Stimulated activated CD8-positive, alpha-beta memory T cell treated with anti-CD3 and anti-CD28 coated beads, Interleukin-15, amount 100 ng/mL, for 48 hours (primary cell): ENCODE measurements at regions not wholly inside any gene's neighbourhood (a gene's known extent, or its start where the extent isn't known, plus 50 kb on each side); places are given as distances from the start of the nearest gene placed in this dataset.

ENCODE experiments used
- DNase-seq, 2 donors: peaks; one replicate each; pipeline ENCODE4 v3.0.0-alpha.2; 2020; ENCODE audit warnings: low read depth in 2 of 2

DNA sequence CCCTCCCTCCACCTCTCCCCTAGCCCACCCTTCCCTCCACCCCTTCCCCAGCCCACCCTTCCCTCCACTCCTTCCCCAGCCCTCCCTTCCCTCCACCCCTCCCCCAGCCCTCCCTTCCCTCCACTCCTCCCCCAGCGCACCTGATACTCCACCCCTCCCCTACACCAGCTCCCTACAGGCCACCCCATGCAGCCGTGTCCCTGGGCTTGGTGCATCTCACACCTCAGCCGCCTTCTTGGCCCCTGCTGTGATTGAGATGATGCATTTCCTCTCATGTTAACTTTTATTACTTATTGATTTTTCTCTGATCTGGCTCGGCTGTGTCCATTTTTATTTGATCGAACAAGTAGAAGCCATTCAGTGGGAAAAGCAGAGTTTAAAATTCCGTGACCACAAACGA is 243.8 kb downstream of the MATN1 start:
- no peak for DNase-seq

DNA sequence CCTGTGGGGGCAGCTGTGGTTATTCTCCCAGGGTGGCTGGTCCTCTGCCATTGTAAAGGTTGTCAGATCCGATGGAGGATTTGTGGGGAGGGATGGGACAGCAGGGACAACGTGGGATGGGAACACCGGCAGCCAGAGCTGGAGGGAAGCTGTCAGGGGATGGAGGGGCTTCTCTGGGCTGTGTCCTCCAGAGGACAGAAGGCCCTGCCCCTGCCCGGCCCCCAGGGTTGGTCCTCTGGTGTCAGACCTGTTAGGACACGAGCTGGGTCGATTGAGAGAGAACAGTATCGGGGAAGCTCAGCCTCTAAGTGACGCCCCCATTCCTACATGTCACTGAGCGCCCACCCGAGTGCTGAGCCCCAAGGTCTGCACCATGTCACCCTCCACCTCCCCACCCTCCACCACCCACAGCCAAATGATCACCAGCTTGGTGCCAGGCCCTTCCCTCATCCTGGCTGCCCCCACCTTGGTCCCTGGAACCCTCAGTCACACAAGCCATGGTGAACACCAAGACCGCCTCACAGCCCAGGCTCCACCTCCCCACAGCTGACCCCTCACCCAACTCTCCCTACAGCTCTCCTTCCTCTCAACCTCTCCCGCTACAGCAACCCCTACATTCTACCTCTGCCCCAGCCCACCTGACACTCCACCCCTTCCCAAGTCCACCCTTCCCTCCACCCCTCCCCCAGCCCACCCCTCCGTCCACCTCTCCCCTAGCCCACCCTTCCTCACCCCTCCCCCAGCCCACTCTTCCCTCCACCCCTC is 244.4 kb downstream of the MATN1 start:
- DNase-seq, result no peak

DNA sequence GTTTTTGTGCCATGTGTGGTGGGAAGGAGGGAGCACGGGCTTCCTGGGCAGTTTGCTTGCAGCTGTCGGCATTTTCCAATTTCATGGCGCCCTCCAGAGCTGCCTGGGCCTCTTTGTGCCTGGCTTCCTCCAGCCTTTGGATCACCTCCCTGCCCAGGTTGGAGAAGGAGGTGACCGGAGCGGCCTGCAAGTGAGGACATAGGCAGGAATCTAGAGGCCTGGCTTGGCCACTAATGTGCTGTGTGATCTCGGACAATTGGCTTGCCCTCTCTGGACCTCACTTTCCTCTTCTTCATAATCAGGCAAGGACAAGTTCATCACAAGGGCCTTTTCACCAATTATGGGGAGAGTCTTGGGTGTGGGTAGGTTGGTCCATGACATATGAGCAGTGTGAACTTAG is 245.1 kb downstream of the MATN1 start:
- DNase-seq, result no peak

DNA sequence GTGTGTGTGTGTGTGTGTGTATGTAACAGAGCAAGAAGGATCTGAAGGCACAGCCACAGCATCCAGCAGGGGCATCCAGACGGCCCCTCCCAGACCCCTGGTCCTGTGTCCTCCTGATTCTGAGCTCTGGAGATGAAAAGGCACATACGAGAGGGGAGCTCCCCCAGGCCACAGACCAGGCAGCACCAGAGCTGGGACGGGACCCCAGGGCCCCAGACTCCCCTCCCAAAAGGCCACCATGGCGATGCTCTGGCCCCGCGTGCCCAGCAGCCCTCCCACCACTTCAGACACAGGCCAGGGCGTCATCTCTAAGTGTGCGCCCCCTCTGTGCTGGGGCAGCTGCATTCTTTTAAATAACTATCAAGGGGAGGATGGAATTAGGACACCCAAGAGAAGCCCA is 245.8 kb downstream of the MATN1 start:
- no peak for DNase-seq

DNA sequence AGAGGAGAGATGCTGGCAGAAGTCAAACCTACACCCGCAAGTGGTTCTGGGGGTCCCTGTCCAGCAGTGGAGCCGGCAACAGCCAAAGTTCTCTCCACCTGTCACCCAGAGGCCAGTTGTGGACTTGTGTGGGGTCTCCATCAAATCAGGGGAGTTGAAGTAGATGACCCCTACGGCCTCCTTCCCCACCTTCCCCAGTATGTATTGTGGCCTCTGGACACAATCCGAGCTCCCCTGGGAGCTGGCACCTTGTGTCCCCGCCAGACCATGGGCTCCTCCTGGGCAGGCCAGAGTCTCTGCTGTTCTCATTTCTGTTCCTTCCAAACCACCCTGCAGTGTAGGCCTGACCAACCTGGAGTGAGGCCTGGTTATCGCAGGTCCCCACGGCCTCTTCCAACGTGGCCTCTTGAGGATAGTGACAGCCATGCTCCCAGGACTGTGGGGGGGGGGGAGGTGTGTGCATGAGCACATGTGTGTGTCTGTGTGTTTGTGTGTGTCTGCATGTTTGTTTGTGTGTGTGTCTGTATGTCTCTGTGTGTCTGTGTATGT is 246.4 kb downstream of the MATN1 start:
- no peak for DNase-seq

DNA sequence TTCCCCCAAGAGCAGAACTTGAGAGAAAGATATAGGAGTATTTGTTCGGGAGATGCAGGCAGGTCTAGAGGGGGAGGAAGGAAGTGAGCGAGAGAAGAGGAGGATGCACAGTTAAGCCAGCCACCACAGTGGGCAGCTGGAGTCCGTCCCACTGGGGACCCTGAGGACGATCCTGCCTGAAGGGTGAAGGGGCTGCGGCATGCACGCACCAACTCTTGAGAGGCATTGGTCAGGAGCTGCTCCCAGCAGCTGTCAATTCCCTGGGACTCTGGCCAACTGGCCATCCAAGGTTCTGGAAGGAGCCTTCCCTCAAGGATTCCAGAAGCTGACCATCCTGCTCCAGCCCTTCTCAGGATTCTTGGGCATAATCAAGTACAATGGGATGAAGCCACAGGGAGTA is 246.9 kb downstream of the MATN1 start:
- no peak for DNase-seq

DNA sequence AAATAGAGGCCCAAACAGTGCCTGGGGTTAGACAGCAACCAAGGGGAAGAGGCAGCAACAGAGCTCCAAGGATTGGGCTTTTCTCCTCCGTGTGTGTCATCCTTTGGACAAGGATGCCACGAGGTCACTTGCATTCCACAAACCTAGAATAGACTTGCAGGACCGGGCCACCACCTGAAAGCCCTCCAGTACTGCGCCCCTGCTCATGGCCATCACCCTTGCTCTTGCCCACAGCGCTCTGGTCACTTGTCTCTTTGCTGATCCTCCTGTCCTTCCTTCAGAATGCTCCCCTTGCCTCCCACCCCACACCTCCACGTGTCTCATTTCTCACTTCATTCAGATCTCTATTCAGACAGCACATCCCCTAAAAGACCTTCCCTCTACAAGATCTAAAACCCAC is 247.4 kb downstream of the MATN1 start:
- no peak for DNase-seq

DNA sequence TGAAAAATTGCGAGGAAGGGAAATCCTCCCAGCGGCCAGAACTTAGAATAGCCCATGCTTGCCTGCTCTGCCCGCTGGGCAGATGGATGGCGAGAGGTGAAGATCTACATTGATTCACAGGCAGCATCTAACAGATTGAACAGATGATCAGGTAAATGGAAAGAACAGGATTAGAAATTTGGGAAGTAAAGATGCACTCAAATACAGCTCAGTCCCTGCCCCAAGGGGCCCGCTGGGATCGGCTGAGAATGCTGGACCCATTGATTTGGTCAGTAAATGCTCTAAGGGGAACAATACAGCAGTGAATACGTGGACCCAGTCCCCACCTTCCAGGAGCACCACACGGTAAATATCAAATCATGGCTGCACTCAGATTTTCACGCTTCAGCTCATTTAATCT is 248.2 kb downstream of the MATN1 start:
- DNase-seq, result no peak

DNA sequence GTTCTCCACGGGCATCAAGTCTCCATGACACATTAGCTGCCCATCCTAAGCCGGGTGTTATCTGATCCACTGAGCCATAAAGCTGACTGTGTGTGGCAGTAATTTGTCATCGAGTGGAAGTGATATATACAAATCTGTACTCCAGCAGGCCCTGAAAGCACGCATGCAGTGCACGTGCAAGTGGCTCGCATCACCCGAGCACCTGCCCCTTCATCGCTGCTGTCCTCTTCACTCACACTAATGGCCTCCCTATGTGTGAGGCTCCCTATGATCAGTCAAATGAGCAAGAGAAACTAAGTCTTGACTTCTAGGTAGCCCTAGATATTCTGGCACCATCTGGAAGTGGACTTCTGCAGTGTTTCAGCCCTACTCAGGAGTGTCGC is 248.6 kb downstream of the MATN1 start:
- no peak for DNase-seq

DNA sequence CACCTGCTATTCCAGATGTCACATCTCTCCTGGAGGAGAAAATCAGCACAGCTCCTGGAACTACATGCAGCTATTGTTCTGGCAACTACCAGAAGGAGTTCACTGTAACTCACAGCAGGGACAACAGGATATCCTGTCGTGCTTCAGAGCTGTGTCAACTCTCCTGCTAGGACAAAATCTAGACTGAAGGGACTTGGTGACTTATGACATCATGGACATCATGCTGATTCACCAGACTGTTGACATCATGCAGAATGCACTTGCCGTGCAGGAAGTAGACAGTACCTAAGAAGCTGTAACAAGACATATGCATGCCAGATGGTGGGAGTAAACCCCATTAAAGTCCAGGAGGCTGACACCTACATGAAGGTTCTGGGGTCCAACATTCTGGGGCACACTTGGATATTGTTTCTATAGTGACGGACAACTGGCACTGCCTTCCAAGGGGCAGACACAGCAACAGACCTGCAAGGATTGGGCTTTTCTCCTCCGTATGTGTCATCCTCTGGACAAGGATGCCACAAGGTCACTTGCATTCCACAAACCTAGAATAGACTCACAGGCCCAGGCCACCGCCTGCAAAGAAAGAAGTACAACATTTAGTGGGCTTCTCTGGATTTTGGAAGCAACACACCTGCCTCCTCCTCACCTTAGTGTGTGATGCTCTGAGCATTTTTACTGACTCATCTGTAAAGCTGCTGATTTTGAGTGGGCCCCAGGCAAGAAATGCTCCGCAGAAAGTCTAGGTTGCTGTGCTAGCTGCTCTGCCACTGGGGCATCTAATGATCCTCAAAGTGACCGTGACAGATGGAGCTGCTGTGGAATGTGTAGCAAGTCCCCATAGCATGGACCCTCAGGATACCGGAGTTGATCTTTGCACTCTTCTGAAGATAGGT is 249.2 kb downstream of the MATN1 start:
- DNase-seq, result no peak

DNA sequence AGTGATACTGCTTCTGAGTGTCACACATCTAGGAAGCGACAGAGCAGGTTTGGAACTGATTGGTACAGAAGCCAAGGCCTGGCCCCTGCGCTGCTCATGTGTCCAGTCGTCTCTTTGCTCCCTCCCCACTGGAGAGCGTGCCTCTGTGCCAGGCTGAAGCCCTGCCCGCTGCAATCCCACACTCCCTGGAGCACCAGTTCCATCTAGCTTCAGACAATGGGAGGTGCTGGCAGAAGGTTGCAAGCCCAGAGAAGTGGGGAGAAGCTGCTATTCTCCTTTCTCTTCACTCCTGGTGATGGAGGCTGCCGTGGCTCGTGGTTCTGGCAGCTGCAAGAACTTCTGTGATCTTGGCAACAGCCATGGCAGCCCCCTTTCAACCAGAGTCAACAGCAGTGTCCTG is 250.9 kb downstream of the MATN1 start:
- DNase-seq, result no peak

DNA sequence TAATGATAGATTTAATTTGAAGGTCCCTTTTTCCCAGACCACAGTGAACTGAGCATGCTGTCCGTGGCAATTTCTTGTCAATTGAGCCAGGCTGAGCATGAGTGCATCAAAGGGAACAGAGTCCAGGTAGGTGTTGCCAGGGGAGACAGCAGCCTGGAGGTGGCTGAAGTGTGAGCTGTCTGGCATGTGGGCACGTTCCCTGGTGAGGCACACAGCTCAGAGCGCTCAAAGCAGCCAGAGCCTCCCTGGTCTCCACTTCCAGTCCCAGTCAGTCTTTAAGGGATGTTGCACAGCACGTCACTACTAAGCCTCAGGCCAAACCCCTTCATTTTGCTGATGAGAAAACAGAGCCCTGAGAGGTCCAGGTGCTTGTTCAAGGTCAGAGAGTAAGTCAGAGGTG is 251.4 kb downstream of the MATN1 start:
- DNase-seq, result no peak

DNA sequence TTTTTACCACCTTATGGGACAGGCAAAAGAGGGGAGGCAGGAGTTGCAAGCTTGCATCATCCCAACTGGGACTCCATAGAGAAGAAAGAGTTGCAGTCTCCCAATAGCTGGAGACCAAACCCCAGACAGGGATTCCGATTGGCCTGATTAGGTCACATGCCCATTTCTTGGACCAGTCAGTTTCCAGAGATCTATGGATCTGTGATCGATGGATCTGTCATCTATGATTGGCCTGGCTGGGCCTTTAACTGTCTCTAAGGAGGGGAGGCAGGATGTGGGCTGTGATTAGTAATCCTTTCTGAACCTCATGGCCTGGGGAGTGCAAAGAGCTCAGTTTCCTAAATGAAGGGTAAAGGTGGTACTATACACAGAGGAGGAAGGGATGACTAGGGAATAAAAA is 252.1 kb downstream of the MATN1 start:
- DNase-seq, result no peak

DNA sequence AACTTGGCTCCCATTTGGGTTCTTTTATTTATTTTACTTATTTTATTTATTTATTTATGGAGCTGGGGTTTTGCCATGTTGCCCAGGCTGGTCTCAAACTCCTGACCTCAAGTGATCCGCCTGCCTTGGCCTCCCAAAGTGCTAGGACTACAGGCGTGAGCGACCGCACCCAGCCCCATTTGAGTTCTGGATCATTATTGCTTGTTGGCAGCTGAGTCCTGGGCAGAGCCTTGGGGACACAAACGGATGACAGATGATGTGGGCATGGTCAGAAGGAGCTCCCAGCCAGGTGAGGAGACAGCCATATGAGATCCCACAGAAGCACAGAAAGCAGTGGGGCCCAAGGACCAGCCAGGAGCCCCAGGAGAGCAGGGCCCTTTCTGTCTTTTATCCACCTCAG is 254.0 kb downstream of the MATN1 start:
- DNase-seq, result no peak

DNA sequence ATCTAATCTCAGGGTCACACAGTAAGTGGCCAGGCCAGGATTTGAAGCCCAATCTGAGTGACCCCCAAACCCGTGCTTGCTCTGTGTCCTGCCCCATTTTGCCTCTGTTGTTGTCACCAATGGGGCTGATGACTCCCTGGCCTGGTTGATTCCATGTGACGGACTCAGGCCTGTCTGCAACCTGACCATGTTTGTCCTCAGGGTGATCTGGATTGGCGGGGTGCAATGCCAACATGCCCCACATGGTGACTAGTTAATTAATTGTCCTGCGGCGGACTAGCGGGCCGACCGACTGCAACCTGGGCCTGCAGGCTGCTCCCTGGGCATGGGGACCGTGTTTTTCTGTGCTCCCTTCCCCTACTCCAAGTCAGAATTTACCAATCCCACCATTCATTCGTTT is 256.3 kb downstream of the MATN1 start:
- no peak for DNase-seq

DNA sequence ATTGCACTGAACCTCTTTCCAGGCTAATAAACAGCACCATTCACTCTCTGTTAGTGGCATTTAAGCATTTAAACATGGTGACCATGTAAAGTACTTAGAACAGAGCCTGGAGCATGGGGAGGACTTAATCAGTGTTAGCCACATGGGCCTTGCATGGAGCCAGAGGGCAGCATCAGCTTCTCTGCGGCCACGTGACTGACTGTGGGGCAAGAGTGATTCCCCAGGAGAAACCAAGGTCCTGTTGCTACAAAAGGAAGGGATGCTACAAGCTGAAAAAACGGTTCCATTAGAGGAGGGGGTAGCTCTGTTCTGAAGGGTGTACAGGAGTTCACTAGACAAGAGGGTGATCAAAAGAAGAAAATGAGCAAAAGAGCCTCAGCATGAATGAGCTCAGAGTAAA is 256.8 kb downstream of the MATN1 start:
- no peak for DNase-seq

DNA sequence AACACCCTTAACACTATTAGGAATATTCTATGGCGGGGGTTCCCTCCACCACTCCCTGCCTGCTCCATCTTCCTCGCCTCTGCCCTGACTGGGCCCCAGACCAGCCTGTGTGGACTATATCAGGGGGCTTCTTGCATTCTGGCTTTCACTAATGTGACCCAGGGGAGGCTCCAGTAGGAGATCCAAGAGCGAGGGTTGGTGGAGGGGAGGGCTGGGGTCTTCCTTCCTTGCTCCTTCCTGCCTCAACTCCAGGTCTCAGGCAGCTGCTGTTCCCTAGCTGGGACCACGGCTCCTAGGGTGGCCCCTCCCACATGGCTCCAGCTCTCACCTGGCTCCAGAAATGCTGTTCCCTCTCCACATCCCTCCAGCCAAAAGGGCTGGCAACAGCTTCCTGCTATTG is 257.4 kb downstream of the MATN1 start:
- no peak for DNase-seq

DNA sequence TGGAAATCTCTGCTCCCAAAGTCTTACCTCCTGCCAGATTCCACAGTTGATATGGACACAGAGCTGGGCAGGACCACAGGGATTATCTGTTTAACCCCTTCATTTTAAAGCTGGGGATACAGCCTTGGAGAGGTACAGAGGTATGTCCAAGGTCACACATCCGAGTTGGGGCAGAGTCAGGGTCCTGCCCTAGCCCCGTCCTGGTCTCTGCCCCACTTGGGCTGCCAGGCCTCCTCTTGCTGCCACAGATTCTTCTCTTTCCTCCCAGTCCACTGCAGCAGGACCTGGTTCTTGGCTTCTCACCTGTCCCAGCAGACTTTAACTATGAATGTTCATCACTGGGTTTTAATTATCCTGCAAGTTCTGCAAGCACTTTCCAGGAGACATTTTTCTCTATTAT is 258.3 kb downstream of the MATN1 start:
- no peak for DNase-seq

DNA sequence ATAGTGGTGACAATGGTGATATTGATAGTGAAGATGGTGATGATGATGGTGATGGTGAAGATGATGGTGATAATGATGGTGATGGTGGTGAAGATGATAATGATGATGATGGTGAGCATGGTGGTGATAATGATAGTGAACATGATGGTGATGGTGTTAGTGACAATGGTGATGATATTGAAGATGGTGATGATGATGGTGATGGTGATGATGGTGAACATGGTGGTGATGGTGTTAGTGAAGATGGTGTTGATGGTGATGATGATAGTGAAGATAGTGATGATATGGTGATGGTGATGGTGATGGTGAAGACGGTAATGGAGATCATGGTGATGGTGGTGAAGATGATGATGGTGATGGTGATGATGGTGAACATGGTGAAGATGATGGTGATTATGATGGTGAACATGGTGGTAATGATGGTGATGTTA is 259.2 kb downstream of the MATN1 start:
- no peak for DNase-seq

DNA sequence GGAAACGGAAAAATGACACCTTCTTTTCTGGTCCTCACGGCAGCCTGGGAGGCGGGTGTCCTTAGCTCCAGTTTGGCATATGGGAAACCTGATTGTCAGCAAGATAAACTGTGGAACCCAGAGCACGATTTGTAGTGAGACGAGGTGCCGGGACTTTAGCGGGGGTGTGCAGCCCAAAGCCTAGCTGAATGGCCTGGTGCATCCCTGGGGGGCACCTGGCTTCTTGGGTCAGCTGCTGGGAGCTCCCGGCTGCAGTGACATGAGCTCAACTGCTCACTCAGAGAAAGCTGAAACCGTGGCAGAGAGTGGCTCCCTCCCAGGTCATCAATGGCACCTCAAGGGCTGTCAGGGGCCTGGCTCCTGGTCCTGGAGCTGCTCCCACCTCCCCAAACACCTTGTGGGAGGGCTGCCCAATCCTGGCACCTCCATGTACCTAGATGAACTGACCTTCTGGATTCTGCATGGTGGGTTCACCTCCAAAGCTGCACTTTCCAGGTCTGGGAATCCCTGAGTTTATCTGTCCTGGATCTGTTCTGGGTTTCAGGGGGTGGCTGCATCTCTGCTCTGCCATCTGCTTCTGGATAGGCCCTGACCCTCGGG is 260.5 kb downstream of the MATN1 start:
- no peak for DNase-seq

DNA sequence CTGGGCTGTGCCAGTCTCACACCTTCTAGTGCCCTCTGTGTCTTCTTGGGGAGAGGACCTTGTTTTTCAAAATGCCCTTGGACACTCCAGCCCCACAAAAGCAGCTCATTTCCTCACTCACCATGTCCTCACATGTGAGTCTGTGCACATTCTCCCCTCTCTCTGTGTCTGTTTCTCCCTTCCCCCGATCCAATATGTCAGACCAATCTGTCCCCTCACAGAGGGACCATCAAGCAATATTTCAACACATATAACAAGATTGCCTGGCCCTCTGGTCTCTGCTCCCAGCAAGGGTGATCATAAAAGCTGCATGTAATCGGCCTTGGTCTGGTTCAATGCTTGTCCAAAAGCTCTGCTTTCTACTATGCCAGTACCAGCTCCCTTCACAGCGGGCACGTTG is 261.2 kb downstream of the MATN1 start:
- no peak for DNase-seq

DNA sequence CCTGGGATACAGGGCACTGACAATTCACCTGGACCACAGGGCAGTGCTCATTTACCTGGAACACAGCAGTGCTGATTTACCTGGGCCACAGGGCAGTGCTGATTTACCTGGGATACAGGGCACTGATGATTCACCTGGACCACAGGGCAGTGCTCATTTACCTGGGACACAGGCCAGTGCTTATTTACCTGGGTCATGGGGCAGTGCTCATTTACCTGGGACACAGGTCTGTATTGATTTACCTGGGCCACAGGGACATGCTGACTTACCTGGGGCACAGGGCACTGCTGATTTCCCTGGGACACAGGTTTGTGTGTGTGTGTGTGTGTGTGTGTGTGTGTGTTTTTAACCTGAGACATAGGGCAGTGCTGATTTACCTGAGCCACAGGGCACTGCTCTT is 261.7 kb downstream of the MATN1 start:
- no peak for DNase-seq

DNA sequence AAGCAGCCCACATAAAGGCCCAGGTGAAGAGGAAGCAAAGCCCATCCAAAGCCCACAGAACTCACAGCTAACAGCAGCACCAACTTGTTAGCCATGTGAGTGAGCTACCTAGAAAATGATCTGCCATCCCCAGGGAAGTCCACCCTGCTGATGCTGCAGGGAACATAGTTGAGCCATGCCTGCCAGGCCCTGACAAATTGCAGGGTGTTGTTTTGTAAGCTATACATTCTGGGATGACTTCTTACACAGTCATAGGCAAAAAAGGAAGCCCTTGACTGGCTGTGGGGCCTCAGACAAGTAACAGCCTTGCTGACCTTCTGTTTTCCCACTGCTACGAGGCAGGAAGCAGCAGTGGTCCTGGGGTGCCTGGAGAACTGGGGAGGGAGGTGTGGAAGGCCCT is 262.7 kb downstream of the MATN1 start:
- no peak for DNase-seq
